H1 (cell line): ENCODE measurements at regions not wholly inside any gene's neighbourhood (a gene's known extent, or its start where the extent isn't known, plus 50 kb on each side); places are given as distances from the start of the nearest gene placed in this dataset.

Experiments
- CTCF ChIA-PET: fragments of 300-600 bp; sonication (Branson Sonifier 250); formaldehyde crosslinking; loops from one replicate; lab custom pipeline; 2021; ENCODE audit not compliant: partially characterized antibody; lab: Charles Lee
- POLR2A ChIA-PET: fragments of 300-600 bp; sonication (Branson Sonifier 250); formaldehyde crosslinking; loops from one replicate; lab custom pipeline; 2021; ENCODE audit warnings: inconsistent platforms; ENCODE audit not compliant: partially characterized antibody; lab: Charles Lee
- DNase-seq, 2 experiments: peaks; one replicate each; pipeline versions ENCODE4 v3.0.0 to v3.0.0-alpha.2; 2010 to 2022; ENCODE audit warnings: low spot score in 2 of 2, low read depth in 1 of 2, mixed read lengths in 1 of 2
- FAIRE-seq: peaks from 2 replicates; lab custom pipeline; 2011; peaks lifted over from hg19 to GRCh38; lab: Jason Lieb, UNC
- H2AFZ ChIP-seq: 2 replicates; pipeline ENCODE4 v1.8.1; 2012; ENCODE audit warnings: low read length, inconsistent platforms
- H2AK5ac ChIP-seq: 2 replicates; pipeline ENCODE4 v1.6.1; 2013; ENCODE audit warnings: low read depth, low read length
- H2BK120ac ChIP-seq: replicated peaks from 2 replicates; pipeline ENCODE3; 2013; ENCODE audit warnings: low read depth, low read length, inconsistent platforms
- H2BK12ac ChIP-seq: 2 replicates; pipeline ENCODE4 v1.6.1; 2013; ENCODE audit warnings: low read depth, low read length
- H2BK15ac ChIP-seq: 2 replicates; pipeline ENCODE4 v1.6.1; 2013; ENCODE audit warnings: low read length
- H2BK20ac ChIP-seq: 2 replicates; pipeline ENCODE4 v1.6.1; 2013; ENCODE audit warnings: low read length
- H2BK5ac ChIP-seq: 2 replicates; pipeline ENCODE4 v1.6.1; 2013; ENCODE audit warnings: low read depth, low read length
- H3K14ac ChIP-seq: 2 replicates; pipeline ENCODE4 v1.6.1; 2013; ENCODE audit warnings: inconsistent platforms; ENCODE audit not compliant: insufficient read length
- H3K18ac ChIP-seq: 2 replicates; pipeline ENCODE4 v1.6.1; 2013; ENCODE audit warnings: low read length; ENCODE audit errors: extremely low read depth
- H3K23ac ChIP-seq: 2 replicates; pipeline ENCODE4 v1.6.1; 2013; ENCODE audit warnings: inconsistent platforms; ENCODE audit not compliant: insufficient read length
- H3K23me2 ChIP-seq: 2 replicates; pipeline ENCODE4 v1.6.1; 2013; ENCODE audit warnings: low read depth, low read length
- H3K27ac ChIP-seq: 2 replicates; pipeline ENCODE4 v1.6.1; 2011; ENCODE audit warnings: low read depth, low read length, inconsistent platforms
- H3K27me3 ChIP-seq, 4 experiments: replicated peaks in 1 of 4; 1 replicate in 1 of 4; 2 replicates in 3 of 4; pipeline versions ENCODE4 v1.6.1 to v1.8.1; 2011 to 2013; ENCODE audit warnings: low read length in 3 of 4, mild to moderate bottlenecking in 3 of 4, inconsistent platforms in 2 of 4, mixed read lengths in 2 of 4, moderate library complexity in 1 of 4; ENCODE audit not compliant: control insufficient read depth in 3 of 4, insufficient read depth in 3 of 4; ENCODE audit errors: extremely low read depth in 1 of 4
- H3K36me3 ChIP-seq, 4 experiments: 2 replicates each; pipeline versions ENCODE4 v1.6.1 to v1.8.1; 2011 to 2013; ENCODE audit warnings: mild to moderate bottlenecking in 4 of 4, low read length in 3 of 4, moderate library complexity in 2 of 4, control low read depth in 1 of 4, inconsistent platforms in 1 of 4; ENCODE audit not compliant: insufficient read depth in 4 of 4, control insufficient read depth in 2 of 4
- H3K4ac ChIP-seq: replicated peaks from 2 replicates; pipeline ENCODE3; 2013; ENCODE audit warnings: low read length, low read depth, mixed read lengths, inconsistent platforms; ENCODE audit not compliant: insufficient read length
- H3K4me1 ChIP-seq, 4 experiments: replicated peaks in 1 of 4; 1 replicate in 1 of 4; 2 replicates in 3 of 4; pipeline versions ENCODE4 v1.6.1 to v1.8.1; 2011 to 2013; ENCODE audit warnings: low read length in 3 of 4, inconsistent platforms in 2 of 4, mixed read lengths in 1 of 4; ENCODE audit not compliant: insufficient read depth in 4 of 4, control insufficient read depth in 3 of 4
- H3K4me2 ChIP-seq, 2 experiments: 2 replicates each; pipeline versions ENCODE4 v1.6.1 to v1.8.1; 2011 to 2013; ENCODE audit warnings: low read depth in 2 of 2, low read length in 2 of 2, control low read depth in 1 of 2, inconsistent platforms in 1 of 2, mild to moderate bottlenecking in 1 of 2; ENCODE audit not compliant: insufficient read depth in 1 of 2
- H3K4me3 ChIP-seq, 4 experiments: fragments of 200-600, 300-600 bp in 1 of 4; sonication (generic), shearing (Covaris generic), sonication (Bioruptor Twin) in 1 of 4; 2 replicates each; pipeline versions ENCODE4 v1.5.1 to v1.8.1; 2011 to 2016; ENCODE audit warnings: low read length in 4 of 4, low read depth in 3 of 4, control low read depth in 2 of 4, inconsistent platforms in 2 of 4, mild to moderate bottlenecking in 2 of 4, mixed read lengths in 1 of 4, moderate library complexity in 1 of 4; ENCODE audit not compliant: insufficient read depth in 2 of 4; ENCODE audit errors: extremely low read depth in 1 of 4
- H3K56ac ChIP-seq: replicated peaks from 2 replicates; pipeline ENCODE3; 2013; ENCODE audit warnings: low read depth, mild to moderate bottlenecking, mixed read lengths, low read length, inconsistent platforms; ENCODE audit not compliant: insufficient read length
- H3K79me1 ChIP-seq: 2 replicates; pipeline ENCODE4 v1.6.1; 2013; ENCODE audit warnings: low read depth, low read length, control low read depth
- H3K79me2 ChIP-seq, 2 experiments: 2 replicates each; pipeline versions ENCODE4 v1.6.1 to v1.8.1; 2012 to 2013; ENCODE audit warnings: low read length in 2 of 2, mild to moderate bottlenecking in 2 of 2, inconsistent platforms in 1 of 2; ENCODE audit not compliant: insufficient read depth in 2 of 2, control insufficient read depth in 1 of 2
- H3K9ac ChIP-seq, 4 experiments: replicated peaks in 1 of 4; 1 replicate in 1 of 4; 2 replicates in 3 of 4; pipeline versions ENCODE4 v1.6.1 to v1.8.1; 2011 to 2013; ENCODE audit warnings: low read depth in 3 of 4, low read length in 3 of 4, control low read depth in 2 of 4, mild to moderate bottlenecking in 2 of 4, moderate library complexity in 2 of 4, inconsistent platforms in 1 of 4; ENCODE audit errors: extremely low read depth in 1 of 4
- H3K9me3 ChIP-seq, 2 experiments: 2 replicates each; pipeline versions ENCODE4 v1.6.1 to v1.8.1; 2012 to 2013; ENCODE audit warnings: mild to moderate bottlenecking in 2 of 2, moderate library complexity in 2 of 2, control low read depth in 1 of 2, inconsistent platforms in 1 of 2, low read depth in 1 of 2, low read length in 1 of 2, mixed read lengths in 1 of 2; ENCODE audit not compliant: insufficient read depth in 2 of 2
- H4K20me1 ChIP-seq, 2 experiments: replicated peaks in 1 of 2; 2 replicates each; pipeline versions ENCODE3 to v1.8.1; 2011 to 2013; ENCODE audit warnings: inconsistent platforms in 2 of 2, low read length in 2 of 2, mild to moderate bottlenecking in 1 of 2; ENCODE audit not compliant: insufficient read depth in 2 of 2, control insufficient read depth in 1 of 2
- H4K5ac ChIP-seq: 2 replicates; pipeline ENCODE4 v1.6.1; 2013; ENCODE audit warnings: low read length, low read depth, mixed read lengths, inconsistent platforms; ENCODE audit not compliant: insufficient read length
- H4K8ac ChIP-seq: 2 replicates; pipeline ENCODE4 v1.8.0; 2013; ENCODE audit warnings: mild to moderate bottlenecking, moderate library complexity, low read length, inconsistent platforms; ENCODE audit not compliant: insufficient read depth; ENCODE audit errors: extremely low read depth
- H4K91ac ChIP-seq: replicated peaks from 2 replicates; pipeline ENCODE3; 2013; ENCODE audit warnings: low read length, mixed read lengths, inconsistent platforms; ENCODE audit not compliant: insufficient read length
- CBX5 ChIP-seq: fragments of 300-800, 300-1000 bp; sonication (generic); IDR thresholded peaks from 2 replicates; pipeline ENCODE4 v1.7.1; 2016; ENCODE audit warnings: antibody characterized with exemption, low read length, low read depth
- CHD1 ChIP-seq: IDR thresholded peaks from 2 replicates; pipeline ENCODE4 v1.6.1; 2012; ENCODE audit warnings: low read depth, low read length, improper control_type of control experiment
- EZH2 ChIP-seq: fragments of 200-600 bp; sonication (generic); IDR thresholded peaks from 2 replicates; pipeline ENCODE4 v1.7.1; 2012; ENCODE audit warnings: low read depth, mild to moderate bottlenecking, moderate library complexity, low read length, inconsistent platforms; ENCODE audit not compliant: severe bottlenecking
- KDM1A ChIP-seq: fragments of 200-600, 300-600 bp; sonication (generic); IDR thresholded peaks from 2 replicates; pipeline ENCODE4 v1.7.1; 2016; ENCODE audit warnings: mild to moderate bottlenecking, low read length, borderline replicate concordance
- POLR2AphosphoS5 ChIP-seq: IDR thresholded peaks from 2 replicates; pipeline ENCODE4 v1.6.1; 2011; ENCODE audit warnings: low read depth, low read length
- SP2 ChIP-seq: IDR thresholded peaks from 2 replicates; pipeline ENCODE4 v1.6.1; 2012; ENCODE audit warnings: mild to moderate bottlenecking, low read length, inconsistent platforms
- SRF ChIP-seq: IDR thresholded peaks from 2 replicates; pipeline ENCODE4 v1.6.1; 2011; ENCODE audit warnings: mild to moderate bottlenecking, low read depth, low read length, moderate library complexity
- TBP ChIP-seq: IDR thresholded peaks from 2 replicates; pipeline ENCODE4 v1.6.1; 2011; ENCODE audit warnings: low read depth, low read length, improper control_type of control experiment
- WGBS, 2 experiments: shearing (Covaris generic) in 1 of 2; methylation state at CpG; one replicate each; pipeline versions ENCODE4 v1.1.6 to v1.1.7; 2013 to 2015; ENCODE audit warnings: low lambda C conversion rate in 2 of 2, mixed read lengths in 2 of 2, inconsistent platforms in 1 of 2, low coverage in 1 of 2, missing lambda C conversion rate in 1 of 2; ENCODE audit not compliant: insufficient replicate concordance in 2 of 2, insufficient coverage in 1 of 2, insufficient read length in 1 of 2; ENCODE audit errors: extremely low coverage in 1 of 2, missing lambda C conversion rate in 1 of 2; 5-methylcytosine and 5-hydroxymethylcytosine counted together

DNA sequence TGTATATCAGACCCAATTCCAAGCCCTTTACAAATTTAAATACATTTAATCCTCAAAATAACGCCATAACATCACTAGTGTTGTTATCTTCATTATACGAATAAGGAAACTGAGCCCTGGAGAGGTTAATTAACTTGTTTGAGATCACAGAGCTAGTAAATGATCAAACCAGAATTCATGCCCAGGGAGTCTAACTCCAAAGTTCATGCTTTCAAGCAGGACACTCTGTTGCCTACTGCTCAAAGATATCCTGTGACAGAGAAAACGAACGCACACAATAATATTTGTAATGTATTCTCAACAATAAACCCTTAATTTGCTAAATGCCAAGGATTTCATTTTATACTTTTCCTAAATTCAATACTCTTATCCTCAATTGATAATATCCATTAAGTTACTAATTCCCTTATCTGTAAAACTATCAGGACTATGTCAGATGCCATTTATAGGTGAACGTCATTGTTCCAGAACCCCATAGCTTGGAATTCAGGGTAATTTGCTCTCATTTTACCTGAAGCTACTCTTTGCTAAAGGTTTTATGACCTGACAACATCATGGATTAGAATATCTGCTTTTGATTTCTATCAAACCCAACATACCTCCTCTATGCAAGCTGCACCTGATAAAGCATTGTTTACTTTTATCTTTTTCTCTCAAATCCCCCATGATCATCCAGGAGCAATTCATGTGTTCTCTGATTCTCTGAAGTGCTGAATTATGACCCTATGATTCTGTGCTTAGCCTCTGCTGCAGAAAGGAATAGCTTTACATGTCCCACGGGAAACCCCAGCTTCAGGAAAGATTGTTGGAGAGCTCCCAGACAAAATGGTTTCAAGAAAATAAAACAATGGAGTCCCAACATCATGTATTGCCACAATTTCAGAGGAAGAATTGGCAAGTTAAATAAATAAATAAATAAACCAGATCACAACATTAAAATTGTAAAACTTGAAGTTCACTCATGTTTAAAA lies 150.2 kb upstream of the CDK1 start:
- Histone ChIP-seq H2BK5ac (no peak overlapping the region), H3K14ac (no peak overlapping the region), H2AK5ac (no peak overlapping the region), H2BK12ac (no peak overlapping the region), H3K4ac (no peak overlapping the region), H3K23me2 (no peaks in the 10 kb centered on the region), H3K18ac (no peak overlapping the region), H2AFZ (no peak overlapping the region), H3K27ac (no peak overlapping the region), H3K4me3 (no peak overlapping the region), H3K27me3 (no peaks in the 10 kb centered on the region), H2BK20ac (no peak overlapping the region), H3K79me1 (no peaks in the 10 kb centered on the region), H3K56ac (no peak overlapping the region), H4K8ac (no peak overlapping the region), H3K36me3 (no peaks in the 10 kb centered on the region), H3K9ac (no peak overlapping the region), H3K4me2 (no peak overlapping the region), H4K5ac (no peak overlapping the region), H3K4me1 (no peaks in the 10 kb centered on the region), H3K23ac (no peak overlapping the region), H4K20me1 (no peaks in the 10 kb centered on the region), H3K79me2 (no peaks in the 10 kb centered on the region), H3K9me3 (no peaks in the 10 kb centered on the region), H2BK120ac (no peak overlapping the region), H4K91ac (no peak overlapping the region), H2BK15ac (no peak overlapping the region)
- WGBS, 2 experiments: 89 to 100% methylated on average over 1 to 6 of the region's 6 CpGs
- TF ChIP-seq CHD1 (no peak), POLR2AphosphoS5 (no peak), SRF (no peak), EZH2 (no peak), KDM1A (no peak), TBP (no peak), CBX5 (no peak), SP2 (no peak)
- no peak for DNase-seq
- no peak for FAIRE-seq
- POLR2A ChIA-PET: interaction anchor here (0.9 kb wide), 1 partner anchor 8 kb away, joined by 3 read pairs; no protein-coding TSS in a partner anchor
- CTCF ChIA-PET: interaction anchor here (0.6 to 6.8 kb wide), 4 partner anchors 9 to 184 kb away, joined by 3 to 41 read pairs (median 4); no protein-coding TSS in a partner anchor
